Uterus (tissue), 2 donors: ENCODE measurements at regions not wholly inside any gene's neighbourhood (a gene's known extent, or its start where the extent isn't known, plus 50 kb on each side); places are given as distances from the start of the nearest gene placed in this dataset.

ENCODE experiments used
- POLR2A ChIP-seq, 2 donors: fragments of 450-650 bp; IDR thresholded peaks; one replicate each; pipeline ENCODE4 v1.6.1; 2016; ENCODE audit warnings: antibody characterized with exemption in 2 of 2, mild to moderate bottlenecking in 1 of 2, moderate library complexity in 1 of 2
- TF ChIP-seq, protein P1 (sequence below), 4 experiments: fragments of 200-600 bp in 2 of 4; fragments of 450-650 bp in 2 of 4; sonication (generic) in 2 of 4; IDR thresholded peaks; one replicate each; pipeline ENCODE4 v1.5.1; 2016 to 2019; ENCODE audit warnings: antibody characterized with exemption in 4 of 4, mild to moderate bottlenecking in 2 of 4, moderate library complexity in 1 of 4

DNA sequence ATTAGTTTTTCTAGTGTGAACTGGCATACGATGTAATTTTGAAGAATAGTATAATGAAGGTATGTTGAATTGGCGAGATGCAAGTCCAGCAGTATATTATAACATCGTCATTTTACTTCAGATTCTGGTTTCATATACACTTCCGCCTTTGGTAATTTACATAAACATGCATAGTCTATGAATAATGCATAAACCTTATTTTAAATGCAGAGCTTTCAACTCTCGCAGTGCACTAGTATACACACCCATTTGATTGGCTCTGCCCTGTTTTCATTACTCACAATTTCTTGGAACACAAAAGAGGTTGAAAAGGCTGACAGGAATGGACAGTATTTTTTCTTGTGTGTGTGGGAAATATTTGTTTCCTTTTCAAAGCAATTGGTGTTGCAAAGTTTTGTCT is 128.9 kb upstream of the CCNH start:
- TF ChIP-seq, protein P1, sequence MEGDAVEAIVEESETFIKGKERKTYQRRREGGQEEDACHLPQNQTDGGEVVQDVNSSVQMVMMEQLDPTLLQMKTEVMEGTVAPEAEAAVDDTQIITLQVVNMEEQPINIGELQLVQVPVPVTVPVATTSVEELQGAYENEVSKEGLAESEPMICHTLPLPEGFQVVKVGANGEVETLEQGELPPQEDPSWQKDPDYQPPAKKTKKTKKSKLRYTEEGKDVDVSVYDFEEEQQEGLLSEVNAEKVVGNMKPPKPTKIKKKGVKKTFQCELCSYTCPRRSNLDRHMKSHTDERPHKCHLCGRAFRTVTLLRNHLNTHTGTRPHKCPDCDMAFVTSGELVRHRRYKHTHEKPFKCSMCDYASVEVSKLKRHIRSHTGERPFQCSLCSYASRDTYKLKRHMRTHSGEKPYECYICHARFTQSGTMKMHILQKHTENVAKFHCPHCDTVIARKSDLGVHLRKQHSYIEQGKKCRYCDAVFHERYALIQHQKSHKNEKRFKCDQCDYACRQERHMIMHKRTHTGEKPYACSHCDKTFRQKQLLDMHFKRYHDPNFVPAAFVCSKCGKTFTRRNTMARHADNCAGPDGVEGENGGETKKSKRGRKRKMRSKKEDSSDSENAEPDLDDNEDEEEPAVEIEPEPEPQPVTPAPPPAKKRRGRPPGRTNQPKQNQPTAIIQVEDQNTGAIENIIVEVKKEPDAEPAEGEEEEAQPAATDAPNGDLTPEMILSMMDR (IDR thresholded peaks at IDR 0.05), result no peak
- no peak for TF ChIP-seq POLR2A (IDR thresholded peaks at IDR 0.05)
